Stimulated activated naive CD8-positive, alpha-beta T cell treated with anti-CD3 and anti-CD28 coated beads, Interleukin-15, Interleukin-2, amounts not matched to agents 100 ng/mL and 50 ng/mL, for 24 hours (primary cell): ENCODE measurements at regions not wholly inside any gene's neighbourhood (a gene's known extent, or its start where the extent isn't known, plus 50 kb on each side); places are given as distances from the start of the nearest gene placed in this dataset.

Experiments
- H3K27ac Mint-ChIP-seq: one replicate; pipeline ENCODE4 v1.8.0; 2021; ENCODE audit warnings: mild to moderate bottlenecking, mixed read lengths
- H3K27me3 Mint-ChIP-seq: one replicate; pipeline ENCODE4 v1.8.0; 2021; ENCODE audit warnings: mixed read lengths
- H3K36me3 Mint-ChIP-seq: one replicate; pipeline ENCODE4 v1.8.0; 2021; ENCODE audit warnings: low read depth, mixed read lengths
- H3K4me1 Mint-ChIP-seq: one replicate; pipeline ENCODE4 v1.8.0; 2021; ENCODE audit warnings: low read depth, mixed read lengths
- H3K4me3 Mint-ChIP-seq: one replicate; pipeline ENCODE4 v1.8.0; 2021; ENCODE audit warnings: mild to moderate bottlenecking, mixed read lengths
- H3K9me3 Mint-ChIP-seq: one replicate; pipeline ENCODE4 v1.8.0; 2021; ENCODE audit warnings: mixed read lengths

DNA sequence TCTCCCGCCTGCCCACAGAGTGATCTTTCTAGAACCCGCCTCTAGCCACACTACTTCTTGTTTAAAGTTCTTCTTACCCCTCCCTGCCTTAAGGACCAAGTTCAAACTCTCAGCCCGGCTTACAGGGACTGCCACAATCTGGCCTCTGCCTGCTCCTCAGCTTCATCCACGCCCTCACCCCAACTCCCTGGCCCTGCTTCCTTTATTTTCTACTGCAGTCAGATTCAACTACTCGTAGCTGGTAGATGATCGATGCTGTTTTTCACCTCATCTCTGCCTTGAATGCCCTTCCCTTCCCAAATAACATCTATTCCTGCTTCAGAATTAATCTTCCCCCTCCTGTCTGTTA is 508.5 kb downstream of the RPS24 start:
- Mint-ChIP-seq H3K4me3 (no peak overlapping the region), H3K4me1 (no peaks in the 10 kb centered on the region), H3K36me3 (no peaks in the 10 kb centered on the region), H3K27ac (no peak overlapping the region), H3K27me3 (peaks cover 11% of the 10 kb centered on the region), H3K9me3 (no peaks in the 10 kb centered on the region)

DNA sequence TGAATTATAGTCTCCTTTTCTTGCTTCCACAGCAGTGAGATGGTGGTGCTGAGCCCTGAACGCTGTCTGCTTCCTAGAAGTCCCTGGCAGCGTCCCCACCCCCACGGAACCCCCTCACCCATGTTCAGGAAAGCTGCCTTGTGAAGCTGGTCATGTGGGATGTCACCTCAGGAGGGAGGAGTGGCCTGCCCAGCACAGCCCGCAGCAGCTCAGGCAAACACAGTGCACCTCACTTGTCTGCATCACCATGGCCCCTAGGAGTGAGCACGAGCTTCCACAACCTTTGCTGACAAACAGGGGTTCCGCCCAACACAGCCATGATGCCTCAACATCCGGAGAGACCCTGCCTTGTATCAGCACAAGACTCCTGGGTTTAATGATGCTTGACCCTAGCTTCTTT is 508.9 kb downstream of the RPS24 start:
- no peaks in the 10 kb centered on the region for H3K9me3 Mint-ChIP-seq
- H3K27ac Mint-ChIP-seq: no peak overlapping the region
- no peak overlapping the region for H3K4me3 Mint-ChIP-seq

DNA sequence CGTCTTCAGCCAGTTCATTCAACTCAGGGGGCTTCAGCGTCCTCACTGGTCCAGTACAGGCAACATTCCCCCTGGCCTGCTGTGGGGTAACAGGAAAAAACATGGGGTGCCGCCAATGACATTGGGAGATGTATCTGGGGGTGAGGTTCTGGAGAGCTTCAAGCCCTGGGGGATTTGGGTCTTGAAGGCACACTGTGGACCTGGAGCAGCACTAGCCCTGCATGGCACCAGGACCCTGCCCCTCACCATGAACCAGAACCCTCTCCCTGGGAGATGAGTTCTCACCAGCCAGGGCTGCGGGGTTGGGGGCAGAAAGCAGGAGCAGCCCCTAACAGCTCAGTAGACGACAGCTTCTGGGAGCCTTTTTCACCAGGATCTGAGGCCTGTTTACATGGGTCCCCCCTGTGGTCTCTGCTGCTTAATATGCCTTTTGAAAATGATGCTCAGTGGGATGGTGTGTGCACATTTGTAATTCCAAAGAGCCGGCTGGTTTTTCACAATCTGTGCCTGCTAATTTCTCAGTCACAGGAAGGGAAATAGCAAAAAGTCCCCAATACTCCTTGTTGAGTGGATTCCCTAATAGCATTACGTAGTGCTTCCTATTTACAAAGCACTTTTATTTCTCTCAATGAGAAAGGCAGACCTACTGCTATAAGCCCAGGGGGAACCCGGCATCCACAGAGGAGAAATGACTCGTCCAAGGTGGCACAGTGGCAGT is 509.5 kb downstream of the RPS24 start:
- H3K4me1 Mint-ChIP-seq: no peaks in the 10 kb centered on the region
- H3K27ac Mint-ChIP-seq: no peak overlapping the region
- no peaks in the 10 kb centered on the region for H3K9me3 Mint-ChIP-seq
- peaks cover 14% of the 10 kb centered on the region for H3K27me3 Mint-ChIP-seq
- no peak overlapping the region for H3K4me3 Mint-ChIP-seq
- no peaks in the 10 kb centered on the region for H3K36me3 Mint-ChIP-seq

More for the DNA sequence above, 508.9 kb downstream of the RPS24 start:
- no peaks in the 10 kb centered on the region for H3K4me1 Mint-ChIP-seq
- H3K36me3 Mint-ChIP-seq: no peaks in the 10 kb centered on the region
- peaks cover 11% of the 10 kb centered on the region for H3K27me3 Mint-ChIP-seq

DNA sequence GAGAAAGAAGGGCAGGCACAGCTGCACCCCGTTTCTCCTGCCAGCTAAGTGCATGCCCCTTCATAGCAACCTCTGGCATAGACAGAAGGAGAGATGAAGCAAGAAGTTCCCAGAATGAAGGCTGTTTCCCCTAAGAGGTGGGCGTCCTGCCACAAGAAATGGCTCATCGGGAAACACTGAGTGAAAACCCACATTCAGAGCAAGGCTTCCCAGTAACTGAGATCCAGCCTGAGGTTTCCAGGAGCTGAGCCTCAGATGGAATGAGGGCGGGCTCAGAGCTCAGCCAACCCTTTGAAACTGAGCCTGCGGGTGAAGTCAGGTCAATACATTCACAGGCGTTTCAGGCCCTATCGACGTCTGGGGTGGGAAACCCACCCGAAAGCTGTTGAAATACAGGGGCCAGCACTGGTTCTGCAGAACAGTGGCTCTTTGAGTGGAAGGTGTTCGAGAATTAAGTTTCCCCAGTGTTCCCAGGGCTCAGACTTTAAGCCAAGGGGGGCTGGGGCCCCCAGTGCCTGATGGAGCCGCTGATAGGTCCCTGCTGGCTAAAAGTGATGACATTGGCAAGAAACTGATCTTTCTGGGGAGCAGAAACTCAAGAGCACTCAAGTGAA is 510.2 kb downstream of the RPS24 start:
- Mint-ChIP-seq H3K4me3 (no peak overlapping the region), H3K27me3 (peaks cover 14% of the 10 kb centered on the region), H3K9me3 (no peaks in the 10 kb centered on the region), H3K27ac (no peak overlapping the region), H3K4me1 (no peaks in the 10 kb centered on the region), H3K36me3 (no peaks in the 10 kb centered on the region)

DNA sequence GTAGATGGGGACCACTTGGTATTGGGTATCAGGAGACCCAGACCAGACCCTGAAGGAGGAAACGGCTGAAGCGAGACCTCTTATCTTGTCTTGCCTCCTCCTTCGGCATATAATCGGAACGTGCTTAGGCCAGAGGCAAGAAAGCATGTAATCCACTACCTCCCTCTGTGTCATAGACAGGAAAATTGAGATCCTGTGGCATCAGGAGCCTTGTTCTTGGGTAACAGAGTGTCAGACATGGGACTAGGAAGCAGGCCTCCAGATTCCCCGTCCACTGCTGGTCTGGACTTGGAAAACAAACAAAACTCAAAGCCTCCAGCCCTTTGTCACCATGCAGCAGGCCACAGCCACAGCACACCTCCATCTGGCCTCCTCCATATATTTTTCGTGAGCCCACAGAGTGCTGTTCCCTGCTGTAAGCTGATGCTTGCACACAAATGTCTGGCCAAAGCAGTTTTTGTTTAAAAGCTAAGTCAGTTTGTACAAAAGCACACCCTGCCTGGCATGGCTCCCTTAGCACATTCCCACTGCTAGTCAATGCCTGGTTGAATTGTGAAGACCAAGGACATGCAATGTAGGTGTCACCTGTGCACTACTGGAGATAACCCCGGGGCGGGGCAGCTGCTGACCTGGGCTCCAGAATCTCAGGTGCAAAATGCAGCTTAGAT is 510.9 kb downstream of the RPS24 start:
- Mint-ChIP-seq H3K27me3 (peaks cover 14% of the 10 kb centered on the region), H3K9me3 (no peaks in the 10 kb centered on the region), H3K27ac (no peak overlapping the region), H3K4me3 (no peak overlapping the region), H3K36me3 (no peaks in the 10 kb centered on the region), H3K4me1 (no peaks in the 10 kb centered on the region)

DNA sequence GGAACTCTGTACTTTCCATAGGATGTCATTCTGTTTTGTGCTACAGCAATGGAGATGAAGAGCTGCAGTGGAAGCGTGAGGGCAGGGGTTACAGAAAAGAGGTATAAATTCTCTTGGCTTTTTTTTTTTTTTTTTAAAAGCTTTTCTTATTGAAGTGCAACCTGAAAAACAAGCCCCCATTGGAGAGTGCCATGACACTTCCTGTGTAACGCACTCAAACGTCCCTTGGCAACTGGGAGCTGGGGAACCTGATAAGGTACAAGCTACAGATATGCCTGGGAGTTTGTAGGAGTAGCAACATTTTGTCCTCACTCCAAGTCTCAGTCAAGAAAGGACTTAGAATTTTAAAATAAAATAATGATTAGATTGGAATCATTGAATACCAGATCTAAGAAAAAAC is 512.1 kb downstream of the RPS24 start:
- Mint-ChIP-seq H3K4me1 (no peaks in the 10 kb centered on the region), H3K27ac (no peak overlapping the region), H3K27me3 (peaks cover 13% of the 10 kb centered on the region), H3K9me3 (no peaks in the 10 kb centered on the region), H3K4me3 (no peak overlapping the region), H3K36me3 (no peaks in the 10 kb centered on the region)

DNA sequence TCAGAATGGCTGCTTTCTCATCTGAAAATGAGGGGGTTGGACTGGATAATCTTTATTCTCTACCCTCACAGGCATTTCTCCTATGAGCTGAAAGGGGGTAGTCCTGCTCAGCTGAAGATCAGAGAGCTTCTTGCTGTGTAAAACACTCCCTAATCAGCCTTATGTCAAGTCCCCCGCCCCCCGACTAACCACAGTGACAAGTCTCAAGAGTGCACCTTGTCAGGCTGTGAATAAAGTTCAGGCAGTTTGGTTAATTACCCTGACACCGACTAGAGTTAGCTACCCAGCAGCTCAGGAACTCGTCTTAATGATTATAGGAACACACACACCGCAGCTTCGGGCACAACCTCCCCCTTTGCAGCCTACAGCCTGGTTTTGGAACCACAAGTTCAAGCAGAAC is 513.7 kb downstream of the RPS24 start:
- Mint-ChIP-seq H3K9me3 (no peaks in the 10 kb centered on the region), H3K36me3 (no peaks in the 10 kb centered on the region), H3K27ac (no peak overlapping the region), H3K27me3 (peaks cover 10% of the 10 kb centered on the region), H3K4me3 (no peak overlapping the region), H3K4me1 (peaks cover 11% of the 10 kb centered on the region)

DNA sequence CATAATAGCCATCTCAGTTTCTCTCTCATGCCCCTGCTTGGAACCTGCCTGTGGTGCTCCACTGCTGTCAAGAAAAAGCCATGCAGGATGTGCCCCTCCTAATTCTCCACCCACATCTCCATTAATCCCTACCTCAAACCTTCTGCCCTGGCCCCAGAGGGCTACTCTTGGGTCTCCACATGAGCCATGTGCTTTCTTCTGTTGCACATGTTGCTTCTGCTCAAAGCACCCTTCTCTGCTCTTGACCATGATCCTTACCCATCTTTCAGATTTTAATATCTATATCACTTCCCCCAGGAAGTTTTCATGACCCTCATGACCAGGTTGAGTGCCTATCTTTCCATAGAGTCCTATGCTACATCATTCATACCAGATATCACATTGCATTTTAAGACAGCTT is 514.2 kb downstream of the RPS24 start:
- Mint-ChIP-seq H3K9me3 (no peaks in the 10 kb centered on the region), H3K4me3 (no peak overlapping the region), H3K27ac (no peak overlapping the region), H3K4me1 (peaks cover 11% of the 10 kb centered on the region), H3K27me3 (peaks cover 9% of the 10 kb centered on the region), H3K36me3 (no peaks in the 10 kb centered on the region)

DNA sequence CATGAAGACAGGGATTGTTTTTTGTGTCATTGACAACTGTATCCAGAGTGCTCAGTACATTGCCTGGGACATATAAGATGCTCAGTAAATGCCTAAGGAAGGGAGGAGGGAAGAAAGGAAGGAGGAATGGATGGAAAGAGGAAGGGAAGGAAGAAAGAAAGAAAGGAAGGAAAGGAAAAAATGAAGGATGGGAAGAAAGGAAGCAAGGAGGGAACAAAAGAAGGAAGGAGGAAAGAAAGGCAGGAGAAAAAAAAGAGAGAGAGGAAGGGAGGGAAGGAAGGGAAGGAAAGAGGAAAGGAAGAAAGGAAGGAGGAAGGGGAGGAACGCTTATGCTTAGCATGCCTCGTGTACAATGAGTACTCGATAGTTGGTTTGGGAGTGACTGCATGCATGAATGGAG is 514.7 kb downstream of the RPS24 start:
- H3K27ac Mint-ChIP-seq: no peak overlapping the region
- no peaks in the 10 kb centered on the region for H3K36me3 Mint-ChIP-seq
- no peak overlapping the region for H3K4me3 Mint-ChIP-seq
- peaks cover 11% of the 10 kb centered on the region for H3K4me1 Mint-ChIP-seq
- H3K9me3 Mint-ChIP-seq: no peaks in the 10 kb centered on the region
- H3K27me3 Mint-ChIP-seq: peaks cover 9% of the 10 kb centered on the region

DNA sequence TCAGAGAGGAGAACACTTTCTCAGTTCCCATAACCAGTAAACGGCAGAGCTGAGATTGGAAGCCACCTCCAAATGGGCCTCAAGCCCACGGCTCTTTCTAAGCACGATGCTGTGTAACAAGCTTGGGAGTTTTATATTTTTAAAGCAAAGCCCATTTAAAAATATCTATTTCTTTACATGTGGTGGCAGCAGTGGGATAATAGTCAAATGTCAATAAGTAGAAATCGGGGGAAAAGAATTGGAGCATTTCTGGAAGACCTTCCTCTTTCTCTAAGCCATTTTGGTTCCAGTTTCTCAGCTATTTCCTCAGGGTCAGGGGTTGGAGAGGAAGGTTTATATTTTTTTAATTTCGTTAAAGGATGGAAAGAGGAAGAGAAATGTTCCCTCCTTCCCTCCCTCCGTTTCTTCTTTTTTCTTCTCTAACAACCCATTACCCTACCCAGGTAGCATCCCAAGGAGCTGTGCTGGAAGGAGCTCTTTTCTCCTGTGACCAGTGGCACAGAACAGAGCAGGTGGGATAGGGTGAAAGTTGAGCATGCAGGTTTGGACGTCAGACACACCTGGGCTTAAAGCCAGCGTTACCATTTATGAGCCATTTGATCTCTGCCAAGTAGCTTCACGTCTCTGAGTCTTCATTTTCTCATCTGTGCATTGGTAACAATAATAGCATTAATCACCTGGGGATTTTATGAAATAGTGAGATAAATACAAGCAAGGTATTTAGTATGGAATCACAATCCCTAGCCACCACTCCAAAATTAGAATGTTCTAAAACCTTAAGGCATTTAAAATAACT is 515.7 kb downstream of the RPS24 start:
- peaks cover 6% of the 10 kb centered on the region for H3K9me3 Mint-ChIP-seq
- peaks cover 11% of the 10 kb centered on the region for H3K4me1 Mint-ChIP-seq
- no peak overlapping the region for H3K27ac Mint-ChIP-seq
- no peaks in the 10 kb centered on the region for H3K36me3 Mint-ChIP-seq
- no peak overlapping the region for H3K4me3 Mint-ChIP-seq
- H3K27me3 Mint-ChIP-seq: peaks cover 9% of the 10 kb centered on the region

DNA sequence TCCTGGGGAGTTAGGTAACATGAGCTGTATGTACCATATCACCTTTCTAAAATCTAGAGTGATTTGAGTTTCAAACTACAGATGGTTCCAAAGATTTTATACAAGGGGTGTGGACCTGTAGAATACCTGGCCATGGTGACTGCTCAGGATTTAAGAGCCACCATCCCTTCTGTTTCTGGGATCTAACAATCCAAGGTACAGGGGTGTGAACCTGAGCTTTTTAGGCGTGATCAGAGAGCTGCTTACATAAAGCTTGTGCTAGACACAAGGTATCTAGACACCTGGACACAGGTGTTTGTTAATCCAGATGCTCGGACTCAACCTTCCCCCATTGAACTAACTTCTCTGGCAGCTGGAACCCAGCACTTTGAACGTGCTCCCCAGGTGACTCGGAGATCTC is 516.4 kb downstream of the RPS24 start:
- Mint-ChIP-seq H3K4me1 (peaks cover 11% of the 10 kb centered on the region), H3K27me3 (peaks cover 9% of the 10 kb centered on the region), H3K9me3 (peaks cover 9% of the 10 kb centered on the region), H3K4me3 (no peak overlapping the region), H3K36me3 (no peaks in the 10 kb centered on the region), H3K27ac (no peak overlapping the region)

DNA sequence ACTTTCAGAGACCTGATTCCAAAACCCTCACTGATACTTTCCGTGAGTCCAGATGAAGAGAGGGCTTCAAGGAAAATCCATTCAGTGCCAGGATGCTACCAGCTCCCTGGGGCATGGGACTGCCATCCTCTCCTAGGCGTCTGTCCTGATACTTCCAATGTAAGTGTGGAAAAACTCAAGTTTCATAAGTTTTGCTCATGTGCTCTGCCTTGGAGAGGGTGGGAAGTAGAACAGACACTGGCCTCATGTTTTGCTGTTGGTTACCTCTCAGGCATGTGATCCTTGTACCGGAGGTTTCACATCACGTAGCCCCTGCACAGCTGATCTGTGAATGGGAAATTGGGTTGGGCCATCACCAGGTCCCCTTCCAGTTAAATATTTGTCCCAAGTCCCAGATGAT is 517.1 kb downstream of the RPS24 start:
- Mint-ChIP-seq H3K27me3 (peaks cover 9% of the 10 kb centered on the region), H3K4me1 (peaks cover 11% of the 10 kb centered on the region), H3K27ac (no peak overlapping the region), H3K4me3 (no peak overlapping the region), H3K9me3 (peaks cover 9% of the 10 kb centered on the region), H3K36me3 (no peaks in the 10 kb centered on the region)

DNA sequence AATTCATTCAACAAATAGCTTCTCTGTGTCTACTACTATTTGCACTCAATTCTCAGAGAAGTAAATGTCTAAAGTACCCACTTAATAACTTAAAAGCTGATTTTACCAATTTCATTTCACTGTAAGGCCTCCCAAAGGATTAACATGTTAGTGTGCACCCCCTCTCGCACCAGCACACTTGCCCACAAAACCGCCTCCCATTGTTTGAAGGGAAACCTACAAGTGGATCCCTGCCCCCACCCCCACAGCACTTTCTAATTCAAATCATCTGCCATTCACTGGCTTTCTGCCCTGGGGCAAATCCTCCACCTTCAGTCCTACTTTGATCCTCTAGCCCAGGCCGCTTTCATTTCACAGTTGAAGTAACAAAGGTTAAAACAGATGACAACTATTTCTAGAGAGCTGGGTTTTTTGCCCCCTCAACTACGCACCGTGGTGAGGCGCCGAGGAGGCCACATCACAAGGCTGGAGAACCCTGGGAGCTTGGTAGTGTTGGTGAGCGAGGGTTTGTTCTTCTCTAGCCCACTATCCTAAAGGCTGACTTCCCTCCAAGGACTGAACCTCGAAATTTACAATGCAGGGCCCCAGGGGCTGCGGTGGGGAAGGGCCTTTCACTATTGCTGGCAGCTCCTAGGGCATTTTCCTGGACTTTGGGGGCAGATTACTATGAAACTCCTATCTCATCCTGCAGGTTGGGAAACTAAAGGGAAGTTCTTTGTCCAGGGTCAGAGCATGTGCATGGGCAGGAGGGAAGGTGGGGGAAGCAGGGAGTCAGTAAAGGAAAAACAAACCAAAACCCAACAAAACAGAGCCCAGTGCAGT is 517.4 kb upstream of the ZMIZ1 start:
- H3K27ac Mint-ChIP-seq: no peak overlapping the region

DNA sequence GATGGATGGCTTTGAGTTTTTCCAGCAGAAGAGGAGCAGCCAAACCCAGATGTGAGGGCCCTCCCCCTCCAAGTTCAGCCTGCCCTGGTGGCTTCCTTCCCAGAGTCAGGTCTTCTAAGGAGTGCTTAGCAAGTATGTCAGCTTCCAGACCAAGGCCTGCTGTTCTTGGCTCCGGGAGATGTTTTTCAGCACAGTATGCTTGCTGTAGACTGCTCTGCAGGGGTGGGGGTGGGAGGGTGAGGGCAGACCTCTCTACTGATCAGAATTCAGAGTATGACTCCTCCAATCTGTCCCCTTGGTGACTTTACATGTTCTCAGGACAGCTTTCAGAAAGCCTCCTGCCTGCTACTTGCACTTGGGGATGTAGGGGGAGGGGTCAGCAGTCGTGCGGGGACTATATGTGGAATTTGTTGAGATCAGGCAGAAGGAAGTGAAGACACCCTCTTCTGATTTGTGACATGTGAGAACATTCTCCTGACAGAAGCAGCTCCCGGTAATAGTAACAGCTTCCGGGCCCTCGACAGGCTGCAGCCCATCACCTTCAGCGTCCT is 516.4 kb upstream of the ZMIZ1 start:
- no peaks in the 10 kb centered on the region for H3K36me3 Mint-ChIP-seq
- no peak overlapping the region for H3K27ac Mint-ChIP-seq

More for the DNA sequence above, 517.4 kb upstream of the ZMIZ1 start:
- Mint-ChIP-seq H3K4me1 (peaks cover 11% of the 10 kb centered on the region), H3K9me3 (peaks cover 9% of the 10 kb centered on the region), H3K36me3 (no peaks in the 10 kb centered on the region), H3K27me3 (peaks cover 9% of the 10 kb centered on the region), H3K4me3 (no peak overlapping the region)

More for the DNA sequence above, 516.4 kb upstream of the ZMIZ1 start:
- no peak overlapping the region for H3K4me3 Mint-ChIP-seq
- H3K27me3 Mint-ChIP-seq: peaks cover 9% of the 10 kb centered on the region
- peaks cover 9% of the 10 kb centered on the region for H3K9me3 Mint-ChIP-seq
- peaks cover 11% of the 10 kb centered on the region for H3K4me1 Mint-ChIP-seq
